SU-DHL-6 (cell line): ENCODE measurements at regions not wholly inside any gene's neighbourhood (a gene's known extent, or its start where the extent isn't known, plus 50 kb on each side); places are given as distances from the start of the nearest gene placed in this dataset.

ENCODE experiments used
- H2AFZ ChIP-seq: fragments of 200-600 bp; sonication (generic); 2 replicates; pipeline ENCODE4 v1.6.1; 2014; ENCODE audit warnings: low read depth, mild to moderate bottlenecking, moderate library complexity, mixed read lengths, antibody characterized with exemption, low read length; ENCODE audit not compliant: severe bottlenecking
- H3F3A ChIP-seq: fragments of 200-600 bp; shearing (Covaris generic); 2 replicates; pipeline ENCODE4 v1.6.0; 2016; ENCODE audit warnings: antibody characterized with exemption, mild to moderate bottlenecking; ENCODE audit not compliant: insufficient read depth
- H3K27ac ChIP-seq: fragments of 200-600 bp; sonication (generic); 2 replicates; pipeline ENCODE4 v1.5.1; 2016; ENCODE audit warnings: low read depth, mild to moderate bottlenecking, low read length, moderate library complexity, mixed read lengths
- H3K27me3 ChIP-seq: fragments of 200-600 bp; sonication (generic), shearing (Covaris generic); 2 replicates; pipeline ENCODE4 v1.6.0; 2014; ENCODE audit warnings: mild to moderate bottlenecking, low read length
- H3K36me3 ChIP-seq: fragments of 200-600 bp; sonication (generic); 2 replicates; pipeline ENCODE4 v1.6.1; 2014; ENCODE audit warnings: mild to moderate bottlenecking, low read length, mixed read lengths
- H3K4me2 ChIP-seq: fragments of 300-600, 200-600 bp; shearing (Covaris generic), sonication (generic); 2 replicates; pipeline ENCODE4 v1.6.0; 2014; ENCODE audit warnings: low read length, low read depth, mild to moderate bottlenecking; ENCODE audit not compliant: poor library complexity, severe bottlenecking
- H3K4me3 ChIP-seq: fragments of 200-600 bp; sonication (generic); 2 replicates; pipeline ENCODE4 v1.5.1; 2014; ENCODE audit warnings: antibody characterized with exemption, low read length, mild to moderate bottlenecking, mixed read lengths; ENCODE audit not compliant: insufficient read depth, poor library complexity, severe bottlenecking
- H3K79me2 ChIP-seq: fragments of 200-600 bp; sonication (generic); 2 replicates; pipeline ENCODE4 v1.6.1; 2014; ENCODE audit warnings: mild to moderate bottlenecking, low read length, moderate library complexity; ENCODE audit not compliant: insufficient read depth
- H3K9ac ChIP-seq: fragments of 200-600 bp; sonication (generic); 2 replicates; pipeline ENCODE4 v1.7.0; 2014; ENCODE audit warnings: mild to moderate bottlenecking, low read length
- H3K9me2 ChIP-seq: fragments of 200-600 bp; sonication (generic); replicated peaks from 2 replicates; pipeline ENCODE4 v1.6.1; 2014; ENCODE audit warnings: low read length; ENCODE audit not compliant: insufficient read depth
- H3K9me3 ChIP-seq: fragments of 200-600 bp; sonication (generic); 2 replicates; pipeline ENCODE4 v1.6.1; 2014; ENCODE audit warnings: low read length, mixed read lengths; ENCODE audit not compliant: insufficient read depth
- H4K20me1 ChIP-seq: fragments of 200-600 bp; sonication (generic); 2 replicates; pipeline ENCODE4 v1.6.1; 2014; ENCODE audit warnings: low read depth, mild to moderate bottlenecking, antibody characterized with exemption, low read length, moderate library complexity, mixed read lengths
- EZH2phosphoT487 ChIP-seq: fragments of 200-600 bp; sonication (generic), shearing (Covaris generic); conservative IDR thresholded peaks from 2 replicates; pipeline ENCODE4 v1.6.1; 2018; ENCODE audit warnings: mild to moderate bottlenecking, antibody characterized with exemption, low read length, moderate library complexity, mixed read lengths
- TF ChIP-seq, protein P1 (sequence below): fragments of 200-600 bp; sonication (generic); IDR thresholded peaks from one replicate; pipeline ENCODE4 v1.5.1; 2017; ENCODE audit warnings: antibody characterized with exemption, mild to moderate bottlenecking, low read length, moderate library complexity; ENCODE audit not compliant: insufficient read depth, poor library complexity, severe bottlenecking

DNA sequence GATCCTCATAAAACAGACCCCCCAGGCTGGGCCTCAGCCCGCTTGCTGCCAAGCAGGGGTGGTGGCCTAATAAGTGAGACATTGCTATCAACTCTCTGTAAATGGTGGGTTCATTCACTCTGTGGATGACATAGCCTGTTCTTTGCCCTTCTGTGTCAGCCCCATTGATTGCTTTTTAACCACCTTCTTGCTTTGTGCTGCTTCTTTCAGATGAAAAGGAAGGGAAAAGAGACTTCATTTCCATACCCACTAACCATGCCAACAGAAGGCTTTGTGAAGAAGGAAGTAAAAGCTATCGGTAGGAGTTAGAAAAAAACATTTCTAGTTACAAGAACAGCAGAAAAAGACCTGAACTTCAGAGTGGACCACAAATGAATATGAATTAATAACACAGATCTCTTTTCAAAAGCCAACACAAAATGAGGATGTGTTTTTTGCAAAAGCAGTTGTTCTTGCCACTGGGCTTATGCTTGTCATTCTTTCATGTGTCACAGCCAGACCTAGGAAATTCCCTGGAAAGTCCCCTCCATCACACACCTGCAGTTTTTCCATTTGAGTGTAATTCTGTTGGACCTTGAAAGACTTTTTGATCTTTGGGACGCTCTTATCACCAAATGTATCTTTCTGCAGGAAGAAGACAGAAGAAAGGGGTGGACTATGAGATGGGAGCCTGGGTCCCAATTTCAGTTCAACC lies 507.7 kb downstream of the CCDC171 start:
- H3K27ac ChIP-seq: no peak overlapping the region
- H3K4me2 ChIP-seq: no peak overlapping the region
- no peak overlapping the region for H2AFZ ChIP-seq
- H3K27me3 ChIP-seq: no peaks in the 10 kb centered on the region
- H3K79me2 ChIP-seq: no peaks in the 10 kb centered on the region
- H3K9ac ChIP-seq: no peak overlapping the region
- no peak for TF ChIP-seq EZH2phosphoT487
- TF ChIP-seq, protein P1, sequence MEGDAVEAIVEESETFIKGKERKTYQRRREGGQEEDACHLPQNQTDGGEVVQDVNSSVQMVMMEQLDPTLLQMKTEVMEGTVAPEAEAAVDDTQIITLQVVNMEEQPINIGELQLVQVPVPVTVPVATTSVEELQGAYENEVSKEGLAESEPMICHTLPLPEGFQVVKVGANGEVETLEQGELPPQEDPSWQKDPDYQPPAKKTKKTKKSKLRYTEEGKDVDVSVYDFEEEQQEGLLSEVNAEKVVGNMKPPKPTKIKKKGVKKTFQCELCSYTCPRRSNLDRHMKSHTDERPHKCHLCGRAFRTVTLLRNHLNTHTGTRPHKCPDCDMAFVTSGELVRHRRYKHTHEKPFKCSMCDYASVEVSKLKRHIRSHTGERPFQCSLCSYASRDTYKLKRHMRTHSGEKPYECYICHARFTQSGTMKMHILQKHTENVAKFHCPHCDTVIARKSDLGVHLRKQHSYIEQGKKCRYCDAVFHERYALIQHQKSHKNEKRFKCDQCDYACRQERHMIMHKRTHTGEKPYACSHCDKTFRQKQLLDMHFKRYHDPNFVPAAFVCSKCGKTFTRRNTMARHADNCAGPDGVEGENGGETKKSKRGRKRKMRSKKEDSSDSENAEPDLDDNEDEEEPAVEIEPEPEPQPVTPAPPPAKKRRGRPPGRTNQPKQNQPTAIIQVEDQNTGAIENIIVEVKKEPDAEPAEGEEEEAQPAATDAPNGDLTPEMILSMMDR: no peak
- H3F3A ChIP-seq: no peaks in the 10 kb centered on the region
- H3K9me2 ChIP-seq: no peaks in the 10 kb centered on the region
- no peaks in the 10 kb centered on the region for H3K36me3 ChIP-seq
- H3K4me3 ChIP-seq: no peak overlapping the region
- no peaks in the 10 kb centered on the region for H4K20me1 ChIP-seq
- no peaks in the 10 kb centered on the region for H3K9me3 ChIP-seq

DNA sequence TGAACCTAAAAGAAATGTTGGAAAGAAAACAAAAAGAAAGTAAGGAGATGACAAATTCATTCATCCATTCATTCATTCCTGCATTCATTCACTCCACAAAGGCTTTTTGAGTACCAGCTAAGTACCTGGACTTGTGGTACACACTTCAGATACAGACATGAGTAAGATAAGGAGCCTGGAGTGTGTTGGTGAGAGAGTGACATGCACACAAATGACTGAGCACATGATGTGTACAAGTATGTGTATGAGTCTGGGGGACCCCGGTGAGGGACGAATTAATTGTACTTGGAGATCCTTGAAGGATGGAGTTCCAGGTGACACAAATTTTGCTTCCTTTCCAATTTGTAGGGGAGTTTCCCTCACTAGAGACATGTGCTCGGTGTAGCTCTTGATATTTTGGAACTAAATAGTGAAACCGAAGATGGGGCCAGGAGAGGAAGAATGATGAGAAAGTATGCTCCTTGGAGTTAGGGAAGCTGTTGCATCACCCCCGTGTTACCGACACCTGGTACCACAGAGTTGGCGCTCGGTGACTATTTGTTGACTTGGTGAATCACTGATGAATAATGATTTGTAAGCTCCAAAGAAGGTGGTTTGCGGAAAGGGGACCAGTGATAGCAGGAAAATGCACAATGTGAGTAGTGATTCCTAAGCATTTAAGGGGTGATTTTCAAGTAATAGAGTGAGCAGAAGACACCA lies 509.8 kb downstream of the CCDC171 start:
- Histone ChIP-seq H3K4me2 (no peak overlapping the region), H3K27me3 (no peaks in the 10 kb centered on the region), H4K20me1 (no peaks in the 10 kb centered on the region), H3K9me3 (no peaks in the 10 kb centered on the region), H3K9ac (no peak overlapping the region), H2AFZ (no peak overlapping the region), H3K9me2 (no peaks in the 10 kb centered on the region), H3K4me3 (no peak overlapping the region), H3K79me2 (no peaks in the 10 kb centered on the region), H3K27ac (no peak overlapping the region), H3F3A (no peaks in the 10 kb centered on the region), H3K36me3 (no peaks in the 10 kb centered on the region)
- no peak for TF ChIP-seq EZH2phosphoT487
- TF ChIP-seq, protein P1: no peak

DNA sequence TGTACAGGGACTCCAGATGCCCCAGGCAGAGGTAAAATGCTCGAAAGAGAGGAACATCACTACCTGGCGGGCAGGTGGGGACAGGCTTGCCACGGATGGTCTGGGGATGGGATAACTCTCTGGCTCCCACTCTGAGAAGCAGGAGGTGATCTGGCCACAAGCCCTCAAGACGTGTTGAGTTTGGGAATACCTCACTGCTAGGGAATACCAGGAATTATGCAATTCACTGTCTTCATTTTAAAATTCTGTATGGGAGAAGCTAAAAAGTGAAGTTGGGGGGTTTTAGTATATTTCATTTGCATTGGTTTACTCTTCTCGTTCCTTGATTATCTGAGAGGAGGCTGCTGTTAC lies 510.4 kb downstream of the CCDC171 start:
- Histone ChIP-seq H3K9me3 (no peaks in the 10 kb centered on the region), H3K4me3 (no peak overlapping the region), H3K27me3 (no peaks in the 10 kb centered on the region), H3K79me2 (no peaks in the 10 kb centered on the region), H3K36me3 (no peaks in the 10 kb centered on the region), H4K20me1 (no peaks in the 10 kb centered on the region), H2AFZ (no peak overlapping the region), H3K27ac (no peak overlapping the region), H3K4me2 (no peak overlapping the region), H3K9ac (no peak overlapping the region), H3F3A (no peaks in the 10 kb centered on the region), H3K9me2 (no peaks in the 10 kb centered on the region)
- TF ChIP-seq EZH2phosphoT487: no peak
- TF ChIP-seq, protein P1: no peak
